ENCODE measurements at regions not wholly inside any gene's neighbourhood (a gene's known extent, or its start where the extent isn't known, plus 50 kb on each side); places are given as distances from the start of the nearest gene placed in this dataset.
"Not testable (repeated sequence)": the region's sequence is repeated elsewhere in the genome, so short reads cannot be mapped to it uniquely, and the experiment has no call there.

DNA sequence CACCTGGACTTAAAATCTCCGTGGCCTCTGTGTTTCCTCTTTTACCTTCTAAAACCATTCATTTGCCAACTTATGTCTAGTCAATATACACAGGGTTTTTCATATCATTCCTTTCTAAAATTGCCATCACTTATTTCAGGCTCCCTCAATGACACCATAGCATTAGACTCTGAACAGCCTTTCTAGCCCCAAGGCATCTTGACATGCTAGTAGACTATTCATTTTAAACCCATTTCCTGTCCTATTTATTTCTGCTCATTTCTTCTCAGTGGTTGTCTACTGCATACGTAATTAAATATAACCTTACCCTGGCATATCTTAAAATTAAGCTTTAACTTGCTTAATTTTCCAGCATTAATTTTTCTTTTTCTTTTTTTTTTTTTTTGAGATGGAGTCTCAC lies 83.2 kb downstream of the PHAX start:
- no peak overlapping the region for H3K27ac ChIP-seq
- H3K4me1 ChIP-seq = no peaks in the 10 kb centered on the region
- ATAC-seq = no peak
- no peak overlapping the region for H3K4me3 ChIP-seq
- TF ChIP-seq POLR2A (IDR thresholded peaks at IDR 0.05) = no peak
- no peak for TF ChIP-seq CTCF (IDR thresholded peaks at IDR 0.05)
- H3K27me3 ChIP-seq = no peaks in the 10 kb centered on the region
- 67 to 76% methylated on average over 2 of the region's 2 CpGs for WGBS, 2 donors
- H3K9me3 ChIP-seq = no peaks in the 10 kb centered on the region
- H3K36me3 ChIP-seq (replicated peaks in 1 of 2; ENCODE audit: insufficient read depth in 1 of 2, low read depth in 2 of 2) = no peaks in the 10 kb centered on the region
- intact Hi-C loops (cut with DNase I) = loop anchor here (5.0 kb wide), 1 partner anchor 98 kb away; no protein-coding TSS in a partner anchor
- DNase-seq = no peak

- not testable (repeated sequence) for DNase-seq; H3K36me3 ChIP-seq (replicated peaks in 1 of 2; ENCODE audit: insufficient read depth in 1 of 2, low read depth in 2 of 2); H3K4me1 ChIP-seq; H3K27ac ChIP-seq; H3K27me3 ChIP-seq; ATAC-seq; H3K4me3 ChIP-seq; H3K9me3 ChIP-seq
- 55 to 58% methylated on average over 11 to 13 of the region's 13 CpGs for whole genome bisulfite sequencing, 2 donors
- intact Hi-C loops (cut with DNase I) = loop anchor here (5.0 kb wide), 1 partner anchor 97 kb away; no protein-coding TSS in a partner anchor
Observed at GRCh38 chr5:126684656-126685442, 84.1 kb downstream of the PHAX start.

DNA sequence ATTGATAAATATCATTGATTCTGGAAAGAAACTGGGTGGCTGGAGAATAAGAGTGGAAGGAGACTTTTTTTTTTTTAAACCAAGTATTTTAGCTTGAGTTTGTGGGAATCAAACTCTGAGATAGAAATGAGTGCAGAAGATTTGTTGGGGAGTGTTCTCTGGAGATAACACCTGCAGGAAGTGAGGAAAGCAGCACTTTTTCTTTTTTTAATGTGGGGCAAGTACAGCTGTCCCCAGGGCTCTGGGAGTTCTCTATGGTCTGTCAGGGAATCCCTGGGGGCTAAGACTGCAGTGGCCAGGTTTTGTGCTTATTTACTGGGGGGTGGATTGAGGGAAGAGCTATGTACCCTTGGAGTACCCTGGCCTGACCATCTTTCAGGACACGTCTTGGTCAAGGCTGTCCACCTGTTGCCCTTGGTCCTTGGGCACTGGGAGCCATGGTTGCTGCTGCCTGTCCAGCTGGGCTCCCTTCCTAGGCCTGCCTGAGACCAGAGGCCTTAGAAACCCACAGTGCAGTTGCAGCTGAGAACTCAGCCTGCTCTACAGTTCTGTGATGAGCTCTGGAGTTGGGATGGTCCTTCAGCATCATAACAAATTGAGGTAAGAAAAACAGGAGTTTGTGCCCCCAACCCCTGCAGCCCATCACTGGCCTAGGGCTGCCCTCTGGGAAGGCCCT lies 85.8 kb downstream of the PHAX start:
- no peaks in the 10 kb centered on the region for H3K36me3 ChIP-seq (replicated peaks in 1 of 2; ENCODE audit: insufficient read depth in 1 of 2, low read depth in 2 of 2)
- no peak overlapping the region for H3K27ac ChIP-seq
- intact Hi-C loops (cut with DNase I) = no loop called here
- no peak for DNase-seq
- no peak for ATAC-seq
- no peaks in the 10 kb centered on the region for H3K9me3 ChIP-seq
- H3K4me3 ChIP-seq = no peak overlapping the region
- TF ChIP-seq CTCF (IDR thresholded peaks at IDR 0.05) = no peak
- no peak for TF ChIP-seq POLR2A (IDR thresholded peaks at IDR 0.05)
- no peaks in the 10 kb centered on the region for H3K4me1 ChIP-seq
- 43 to 46% methylated on average over 1 of the region's 1 CpG for WGBS, 2 donors
- H3K27me3 ChIP-seq = no peaks in the 10 kb centered on the region

GRCh38 chr5:126692971-126693370 lies 84.0 kb upstream of the LMNB1 start:
- Histone ChIP-seq H3K4me1 (no peaks in the 10 kb centered on the region), H3K9me3 (no peaks in the 10 kb centered on the region), H3K27ac (no peak overlapping the region), H3K27me3 (no peaks in the 10 kb centered on the region), H3K4me3 (no peak overlapping the region), H3K36me3 (replicated peaks in 1 of 2; ENCODE audit: insufficient read depth in 1 of 2, low read depth in 2 of 2) (no peaks in the 10 kb centered on the region)
- TF ChIP-seq POLR2A (IDR thresholded peaks at IDR 0.05) = no peak
- TF ChIP-seq CTCF (IDR thresholded peaks at IDR 0.05) = no peak
- intact Hi-C loops (cut with DNase I) = no loop called here
- no peak for DNase-seq
- no peak for ATAC-seq
- WGBS, 2 donors = 88 to 89% methylated on average over 5 of the region's 5 CpGs

- 53 to 65% methylated on average over 1 of the region's 1 CpG for whole genome bisulfite sequencing, 2 donors
- intact Hi-C loops (cut with DNase I) = no loop called here
- Histone ChIP-seq H3K36me3 (replicated peaks in 1 of 2; ENCODE audit: insufficient read depth in 1 of 2, low read depth in 2 of 2) (no peaks in the 10 kb centered on the region), H3K4me3 (no peak overlapping the region), H3K9me3 (no peaks in the 10 kb centered on the region), H3K27ac (no peak overlapping the region), H3K27me3 (no peaks in the 10 kb centered on the region), H3K4me1 (no peaks in the 10 kb centered on the region)
- TF ChIP-seq CTCF (IDR thresholded peaks at IDR 0.05) = no peak
- no peak for TF ChIP-seq POLR2A (IDR thresholded peaks at IDR 0.05)
- DNase-seq (no peak), ATAC-seq (no peak)
Observed at GRCh38 chr5:126693806-126694205, 83.1 kb upstream of the LMNB1 start.
